ENCODE measurements at regions not wholly inside any gene's neighbourhood (a gene's known extent, or its start where the extent isn't known, plus 50 kb on each side); places are given as distances from the start of the nearest gene placed in this dataset.
A peak's percentile ranks its signal among the peaks of the same experiment; 100 is the strongest.

GRCh38 chr11:62054081-62054480, 69.7 kb upstream of the INCENP start:
- no peak for DNase-seq
- H3K4me3 Mint-ChIP-seq = no peak overlapping the region
- no peak for ATAC-seq (replicated peaks in 1 of 2)
- H3K9me3 Mint-ChIP-seq = no peaks in the 10 kb centered on the region
- no peaks in the 10 kb centered on the region for H3K36me3 Mint-ChIP-seq (ENCODE audit: insufficient read depth in 2 of 2)
- no peak overlapping the region for H3K27ac Mint-ChIP-seq
- no peaks in the 10 kb centered on the region for H3K27me3 Mint-ChIP-seq (ENCODE audit: low read depth)
- H3K4me1 Mint-ChIP-seq (ENCODE audit: low read depth) = no peaks in the 10 kb centered on the region

GRCh38 chr11:62050716-62051115, 73.1 kb upstream of the INCENP start:
- no peaks in the 10 kb centered on the region for H3K9me3 Mint-ChIP-seq
- H3K27me3 Mint-ChIP-seq (ENCODE audit: low read depth) = no peaks in the 10 kb centered on the region
- no peak for DNase-seq
- H3K4me3 Mint-ChIP-seq = no peak overlapping the region
- no peak for ATAC-seq (replicated peaks in 1 of 2)
- no peak overlapping the region for H3K27ac Mint-ChIP-seq
- H3K4me1 Mint-ChIP-seq (ENCODE audit: low read depth) = no peaks in the 10 kb centered on the region
- no peaks in the 10 kb centered on the region for H3K36me3 Mint-ChIP-seq (ENCODE audit: insufficient read depth in 2 of 2)

GRCh38 chr11:62048100-62048499, 75.7 kb upstream of the INCENP start:
- no peaks in the 10 kb centered on the region for H3K4me1 Mint-ChIP-seq (ENCODE audit: low read depth)
- no peak overlapping the region for H3K27ac Mint-ChIP-seq
- H3K9me3 Mint-ChIP-seq = no peaks in the 10 kb centered on the region
- no peaks in the 10 kb centered on the region for H3K27me3 Mint-ChIP-seq (ENCODE audit: low read depth)
- no peak overlapping the region for H3K4me3 Mint-ChIP-seq
- ATAC-seq (replicated peaks in 1 of 2) = no peak
- DNase-seq = no peak
- no peaks in the 10 kb centered on the region for H3K36me3 Mint-ChIP-seq (ENCODE audit: insufficient read depth in 2 of 2)

GRCh38 chr11:62046568-62047100, 77.2 kb upstream of the INCENP start:
- no peaks in the 10 kb centered on the region for H3K9me3 Mint-ChIP-seq
- H3K4me3 Mint-ChIP-seq = no peak overlapping the region
- no peaks in the 10 kb centered on the region for H3K4me1 Mint-ChIP-seq (ENCODE audit: low read depth)
- DNase-seq (no peak), ATAC-seq (replicated peaks in 1 of 2) (no peak)
- H3K27ac Mint-ChIP-seq = no peak overlapping the region
- H3K36me3 Mint-ChIP-seq (ENCODE audit: insufficient read depth in 2 of 2) = no peaks in the 10 kb centered on the region
- H3K27me3 Mint-ChIP-seq (ENCODE audit: low read depth) = no peaks in the 10 kb centered on the region

GRCh38 chr11:62044639-62045121, 77.2 kb upstream of the FTH1 start:
- Mint-ChIP-seq H3K4me1 (ENCODE audit: low read depth) (no peaks in the 10 kb centered on the region), H3K27ac (no peak overlapping the region), H3K9me3 (no peaks in the 10 kb centered on the region), H3K4me3 (no peak overlapping the region), H3K27me3 (ENCODE audit: low read depth) (no peaks in the 10 kb centered on the region), H3K36me3 (ENCODE audit: insufficient read depth in 2 of 2) (no peaks in the 10 kb centered on the region)
- DNase-seq (no peak), ATAC-seq (replicated peaks in 1 of 2) (no peak)

GRCh38 chr11:62035293-62035692, 67.9 kb upstream of the FTH1 start:
- peaks cover 2 to 4% of the 10 kb centered on the region in 2 donors for H3K9me3 Mint-ChIP-seq
- no peaks in the 10 kb centered on the region for H3K27me3 Mint-ChIP-seq (ENCODE audit: low read depth)
- no peak overlapping the region for H3K27ac Mint-ChIP-seq
- DNase-seq = no peak
- no peak for ATAC-seq (replicated peaks in 1 of 2)
- H3K4me1 Mint-ChIP-seq (ENCODE audit: low read depth) = no peaks in the 10 kb centered on the region
- no peak overlapping the region for H3K4me3 Mint-ChIP-seq
- H3K36me3 Mint-ChIP-seq (ENCODE audit: insufficient read depth in 2 of 2) = peaks cover 2 to 3% of the 10 kb centered on the region in 2 donors

- DNase-seq = no peak
- no peaks in the 10 kb centered on the region for H3K27me3 Mint-ChIP-seq (ENCODE audit: low read depth)
- ATAC-seq (replicated peaks in 1 of 2) = no peak
- peaks cover 2 to 4% of the 10 kb centered on the region in 2 donors for H3K9me3 Mint-ChIP-seq
- no peak overlapping the region for H3K4me3 Mint-ChIP-seq
- no peaks in the 10 kb centered on the region for H3K4me1 Mint-ChIP-seq (ENCODE audit: low read depth)
- H3K36me3 Mint-ChIP-seq (ENCODE audit: insufficient read depth in 2 of 2) = peaks cover 2 to 3% of the 10 kb centered on the region in 2 donors
- H3K27ac Mint-ChIP-seq = no peak overlapping the region
Observed at GRCh38 chr11:62034036-62034338, 66.6 kb upstream of the FTH1 start.

- DNase-seq (peak in 1 of 2 donors; percentile 8), ATAC-seq (replicated peaks in 1 of 2) (peak in 1 of 2 donors; percentile 44)
- Mint-ChIP-seq H3K27me3 (ENCODE audit: low read depth) (no peaks in the 10 kb centered on the region), H3K4me1 (ENCODE audit: low read depth) (no peaks in the 10 kb centered on the region), H3K9me3 (peaks cover 2 to 4% of the 10 kb centered on the region in 2 donors), H3K27ac (no peak overlapping the region), H3K36me3 (ENCODE audit: insufficient read depth in 2 of 2) (peaks cover 2 to 3% of the 10 kb centered on the region in 2 donors), H3K4me3 (no peak overlapping the region)
Observed at GRCh38 chr11:62033191-62034035, 66.0 kb upstream of the FTH1 start.

- ATAC-seq (replicated peaks in 1 of 2) = no peak
- Mint-ChIP-seq H3K27ac (no peak overlapping the region), H3K36me3 (ENCODE audit: insufficient read depth in 2 of 2) (peaks cover 2 to 3% of the 10 kb centered on the region in 2 donors), H3K9me3 (peaks cover 2 to 4% of the 10 kb centered on the region in 2 donors), H3K4me1 (ENCODE audit: low read depth) (peaks cover 10% of the 10 kb centered on the region), H3K4me3 (no peak overlapping the region), H3K27me3 (ENCODE audit: low read depth) (no peaks in the 10 kb centered on the region)
- DNase-seq = no peak
Observed at GRCh38 chr11:62030071-62030684, 62.7 kb upstream of the FTH1 start.

GRCh38 chr11:62026739-62027370, 59.4 kb upstream of the FTH1 start:
- Mint-ChIP-seq H3K4me1 (ENCODE audit: low read depth) (peaks cover 22% of the 10 kb centered on the region), H3K27me3 (ENCODE audit: low read depth) (no peaks in the 10 kb centered on the region), H3K4me3 (no peak overlapping the region), H3K36me3 (ENCODE audit: insufficient read depth in 2 of 2) (no peaks in the 10 kb centered on the region), H3K9me3 (peaks cover 0 to 1% of the 10 kb centered on the region in 2 donors), H3K27ac (no peak overlapping the region)
- ATAC-seq (replicated peaks in 1 of 2) (no peak), DNase-seq (no peak)

GRCh38 chr11:62025487-62026105, 58.2 kb upstream of the FTH1 start:
- H3K4me3 Mint-ChIP-seq = peak overlapping the region; percentile 65 to 73
- H3K27me3 Mint-ChIP-seq (ENCODE audit: low read depth) = no peaks in the 10 kb centered on the region
- H3K4me1 Mint-ChIP-seq (ENCODE audit: low read depth) = peaks cover 22% of the 10 kb centered on the region
- H3K27ac Mint-ChIP-seq = peak overlapping the region; percentile 55
- peaks cover 1 to 7% of the 10 kb centered on the region in 2 donors for H3K9me3 Mint-ChIP-seq
- H3K36me3 Mint-ChIP-seq (ENCODE audit: insufficient read depth in 2 of 2) = peaks cover 3 to 4% of the 10 kb centered on the region in 2 donors
- peak; percentile 73 to 79 for DNase-seq
- ATAC-seq (replicated peaks in 1 of 2) = peak; percentile 94 to 95

GRCh38 chr11:62024936-62025486, 57.6 kb upstream of the FTH1 start:
- DNase-seq (no peak), ATAC-seq (replicated peaks in 1 of 2) (no peak)
- peaks cover 3 to 4% of the 10 kb centered on the region in 2 donors for H3K36me3 Mint-ChIP-seq (ENCODE audit: insufficient read depth in 2 of 2)
- peak overlapping the region; percentile 39 for H3K27ac Mint-ChIP-seq
- H3K27me3 Mint-ChIP-seq (ENCODE audit: low read depth) = no peaks in the 10 kb centered on the region
- peaks cover 1 to 8% of the 10 kb centered on the region in 2 donors for H3K9me3 Mint-ChIP-seq
- H3K4me1 Mint-ChIP-seq (ENCODE audit: low read depth) = peaks cover 22% of the 10 kb centered on the region
- H3K4me3 Mint-ChIP-seq = peak overlapping the region; percentile 65 to 73
